Vagina (tissue), 2 donors: ENCODE measurements at regions not wholly inside any gene's neighbourhood (a gene's known extent, or its start where the extent isn't known, plus 50 kb on each side); places are given as distances from the start of the nearest gene placed in this dataset.

Source experiments
- DNase-seq, 2 donors: peaks; one replicate each; pipeline ENCODE4 v3.0.0-alpha.2; 2017; ENCODE audit errors: extremely low spot score in 2 of 2
- H3K27ac ChIP-seq: fragments of 200-600 bp; sonication (generic); one replicate; pipeline ENCODE4 v1.5.1; 2019
- H3K27me3 ChIP-seq: fragments of 200-600 bp; sonication (generic); one replicate; pipeline ENCODE4 v1.5.1; 2019
- H3K36me3 ChIP-seq, 2 donors: fragments of 200-600 bp; sonication (generic); one replicate each; pipeline ENCODE4 v1.5.1; 2017 to 2019
- H3K4me1 ChIP-seq: fragments of 200-600 bp; sonication (generic); one replicate; pipeline ENCODE4 v1.5.1; 2019
- H3K4me3 ChIP-seq, 2 donors: fragments of 200-600 bp; sonication (generic); 1 replicate in 1 of 2; 2 replicates in 1 of 2; pipeline ENCODE4 v1.5.1; 2016 to 2019
- H3K9me3 ChIP-seq: fragments of 200-600 bp; sonication (generic); one replicate; pipeline ENCODE4 v1.5.1; 2019
- POLR2A ChIP-seq, 2 donors: fragments of 450-650 bp; IDR thresholded peaks; one replicate each; pipeline ENCODE4 v1.6.1; 2017; ENCODE audit warnings: antibody characterized with exemption in 2 of 2, mild to moderate bottlenecking in 2 of 2, moderate library complexity in 2 of 2
- POLR2AphosphoS5 ChIP-seq, 2 donors: sonication (generic); formaldehyde crosslinking; IDR thresholded peaks; one replicate each; pipeline ENCODE4 v1.9.0; 2017; ENCODE audit warnings: antibody characterized with exemption in 2 of 2, mild to moderate bottlenecking in 2 of 2, low read depth in 1 of 2; ENCODE audit not compliant: insufficient read depth in 1 of 2
- intact Hi-C: fragments of 100-400 bp; cut with DNase I; formaldehyde crosslinking; loops from one replicate; pipeline ENCODE4 v1.15.1; 2023
- TF ChIP-seq, protein P1 (sequence below), 3 experiments: fragments of 450-650 bp in 2 of 3; fragments of 200-600 bp in 1 of 3; sonication (generic) in 1 of 3; IDR thresholded peaks; one replicate each; pipeline ENCODE4 v1.5.1; 2017 to 2019; ENCODE audit warnings: antibody characterized with exemption in 3 of 3, mild to moderate bottlenecking in 2 of 3, moderate library complexity in 2 of 3

DNA sequence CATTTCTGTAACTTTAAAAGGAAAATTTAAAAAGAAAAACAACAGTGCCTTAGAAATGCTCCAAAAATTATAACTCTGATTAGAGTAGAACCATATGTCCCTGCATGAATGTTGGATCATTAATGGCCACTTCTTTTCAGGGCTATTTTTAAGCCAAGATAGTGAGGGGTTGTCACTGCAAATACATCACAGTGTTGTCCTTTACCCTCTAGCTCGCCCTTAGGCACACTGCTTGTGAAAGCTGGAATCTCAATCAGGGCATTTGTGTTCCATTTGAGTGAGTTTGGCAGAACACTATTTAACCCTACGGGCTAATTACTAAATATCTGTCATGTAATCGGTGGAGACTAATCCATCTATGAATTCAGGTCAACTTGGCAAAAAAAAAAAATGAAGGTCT lies 212.2 kb downstream of the NHLRC3 start:
- H3K27ac ChIP-seq = no peak overlapping the region
- intact Hi-C loops = no loop called here
- no peak for DNase-seq
- no peaks in the 10 kb centered on the region for H3K36me3 ChIP-seq
- H3K9me3 ChIP-seq = no peaks in the 10 kb centered on the region
- TF ChIP-seq POLR2AphosphoS5 (IDR thresholded peaks at IDR 0.05; ENCODE audit: insufficient read depth in 1 of 2, low read depth in 1 of 2) (no peak), POLR2A (IDR thresholded peaks at IDR 0.05) (no peak)
- TF ChIP-seq, protein P1, sequence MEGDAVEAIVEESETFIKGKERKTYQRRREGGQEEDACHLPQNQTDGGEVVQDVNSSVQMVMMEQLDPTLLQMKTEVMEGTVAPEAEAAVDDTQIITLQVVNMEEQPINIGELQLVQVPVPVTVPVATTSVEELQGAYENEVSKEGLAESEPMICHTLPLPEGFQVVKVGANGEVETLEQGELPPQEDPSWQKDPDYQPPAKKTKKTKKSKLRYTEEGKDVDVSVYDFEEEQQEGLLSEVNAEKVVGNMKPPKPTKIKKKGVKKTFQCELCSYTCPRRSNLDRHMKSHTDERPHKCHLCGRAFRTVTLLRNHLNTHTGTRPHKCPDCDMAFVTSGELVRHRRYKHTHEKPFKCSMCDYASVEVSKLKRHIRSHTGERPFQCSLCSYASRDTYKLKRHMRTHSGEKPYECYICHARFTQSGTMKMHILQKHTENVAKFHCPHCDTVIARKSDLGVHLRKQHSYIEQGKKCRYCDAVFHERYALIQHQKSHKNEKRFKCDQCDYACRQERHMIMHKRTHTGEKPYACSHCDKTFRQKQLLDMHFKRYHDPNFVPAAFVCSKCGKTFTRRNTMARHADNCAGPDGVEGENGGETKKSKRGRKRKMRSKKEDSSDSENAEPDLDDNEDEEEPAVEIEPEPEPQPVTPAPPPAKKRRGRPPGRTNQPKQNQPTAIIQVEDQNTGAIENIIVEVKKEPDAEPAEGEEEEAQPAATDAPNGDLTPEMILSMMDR (IDR thresholded peaks at IDR 0.05) = no peak
- no peaks in the 10 kb centered on the region for H3K27me3 ChIP-seq
- no peak overlapping the region for H3K4me3 ChIP-seq
- no peaks in the 10 kb centered on the region for H3K4me1 ChIP-seq

DNA sequence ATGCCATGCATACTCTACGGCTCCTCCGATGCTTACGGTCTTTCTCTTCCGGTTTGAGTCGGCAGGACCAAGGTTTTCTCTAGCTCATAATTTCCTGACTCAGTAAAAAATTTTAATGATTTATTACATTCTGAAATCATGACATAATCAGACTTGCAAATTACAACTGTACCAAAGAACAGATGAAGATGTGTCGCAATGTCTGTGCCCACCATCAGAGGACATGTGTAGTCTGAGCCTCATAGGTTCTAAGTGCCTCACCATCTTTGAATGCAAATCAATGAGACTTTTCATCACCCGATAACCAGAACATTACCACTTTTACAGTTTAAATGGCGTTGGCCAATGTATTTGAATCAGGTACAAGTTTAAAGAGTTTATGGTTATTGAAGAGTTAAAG lies 213.1 kb downstream of the NHLRC3 start:
- Histone ChIP-seq H3K27me3 (no peaks in the 10 kb centered on the region), H3K4me3 (no peak overlapping the region), H3K27ac (no peak overlapping the region), H3K36me3 (no peaks in the 10 kb centered on the region), H3K9me3 (no peaks in the 10 kb centered on the region), H3K4me1 (no peaks in the 10 kb centered on the region)
- TF ChIP-seq, protein P1 (IDR thresholded peaks at IDR 0.05) = no peak
- TF ChIP-seq POLR2A (IDR thresholded peaks at IDR 0.05) = no peak
- no peak for TF ChIP-seq POLR2AphosphoS5 (IDR thresholded peaks at IDR 0.05; ENCODE audit: insufficient read depth in 1 of 2, low read depth in 1 of 2)
- DNase-seq = no peak
- intact Hi-C loops = no loop called here

DNA sequence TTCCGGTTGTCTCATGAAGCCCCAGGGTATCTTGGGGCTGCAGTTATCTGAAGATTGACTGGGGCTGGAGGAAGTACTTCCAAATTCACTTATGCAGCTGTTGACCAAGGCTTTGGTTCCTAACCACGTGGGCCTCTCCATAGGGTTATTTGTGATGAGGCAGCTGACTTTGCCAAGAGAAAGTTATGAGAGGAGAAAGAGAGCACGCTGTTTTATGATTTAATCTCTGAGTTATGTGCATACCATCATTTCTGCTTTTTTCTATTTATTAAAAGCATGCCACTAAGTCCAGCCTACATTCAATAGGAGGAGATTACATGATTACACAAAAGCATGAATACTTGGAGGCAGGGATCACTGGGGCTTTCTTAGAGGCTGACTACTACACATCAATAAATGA lies 215.5 kb downstream of the NHLRC3 start:
- H3K27me3 ChIP-seq = no peaks in the 10 kb centered on the region
- TF ChIP-seq POLR2AphosphoS5 (IDR thresholded peaks at IDR 0.05; ENCODE audit: insufficient read depth in 1 of 2, low read depth in 1 of 2) (no peak), POLR2A (IDR thresholded peaks at IDR 0.05) (no peak)
- TF ChIP-seq, protein P1 (IDR thresholded peaks at IDR 0.05) = no peak
- no peaks in the 10 kb centered on the region for H3K4me1 ChIP-seq
- no peak overlapping the region for H3K27ac ChIP-seq
- intact Hi-C loops = no loop called here
- DNase-seq = no peak
- no peaks in the 10 kb centered on the region for H3K36me3 ChIP-seq
- no peak overlapping the region for H3K4me3 ChIP-seq
- no peaks in the 10 kb centered on the region for H3K9me3 ChIP-seq

DNA sequence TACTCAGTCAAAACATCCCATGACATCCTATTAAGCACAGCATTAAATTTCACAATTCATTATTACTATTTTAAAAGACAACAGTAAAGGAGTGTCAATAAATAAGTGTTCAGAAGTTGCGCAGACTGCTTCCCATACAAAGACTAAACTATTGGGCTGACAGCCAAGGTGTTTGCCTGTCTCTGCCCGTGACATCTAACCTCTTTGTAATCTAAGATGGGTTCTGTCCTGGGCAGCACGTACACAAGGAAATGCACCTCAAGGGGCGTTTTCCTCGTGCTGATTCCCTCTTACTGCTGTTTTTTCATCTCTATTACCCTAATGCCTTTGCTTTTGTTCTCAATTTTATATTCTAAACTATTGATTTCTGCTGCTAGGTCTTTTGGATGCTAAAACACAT lies 216.3 kb downstream of the NHLRC3 start:
- intact Hi-C loops = no loop called here
- no peaks in the 10 kb centered on the region for H3K36me3 ChIP-seq
- no peak for DNase-seq

DNA sequence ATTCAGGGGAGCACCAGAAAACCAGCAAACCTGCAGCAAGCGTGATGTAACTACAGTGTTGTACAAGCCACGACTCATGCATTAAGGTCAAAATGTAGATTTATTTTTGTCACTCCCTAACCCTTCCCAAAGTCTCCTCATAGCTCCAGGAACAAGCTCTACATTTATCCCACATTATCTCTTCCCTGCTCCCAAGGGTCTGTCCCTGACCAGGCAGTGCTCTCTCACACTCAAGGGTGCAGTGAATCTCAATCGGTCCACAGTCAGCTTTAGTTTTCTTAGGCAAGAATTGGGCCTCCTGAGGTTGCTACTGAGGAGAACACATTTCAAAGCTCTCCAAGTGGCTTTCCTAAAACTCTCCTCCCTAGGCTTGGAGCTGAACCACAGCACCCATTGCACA lies 219.4 kb downstream of the NHLRC3 start:
- Histone ChIP-seq H3K27ac (no peak overlapping the region), H3K36me3 (no peaks in the 10 kb centered on the region), H3K9me3 (no peaks in the 10 kb centered on the region), H3K4me1 (no peaks in the 10 kb centered on the region), H3K4me3 (no peak overlapping the region), H3K27me3 (no peaks in the 10 kb centered on the region)
- no peak for TF ChIP-seq POLR2AphosphoS5 (IDR thresholded peaks at IDR 0.05; ENCODE audit: insufficient read depth in 1 of 2, low read depth in 1 of 2)
- intact Hi-C loops = no loop called here
- no peak for DNase-seq

More for the DNA sequence above, 216.3 kb downstream of the NHLRC3 start:
- TF ChIP-seq POLR2AphosphoS5 (IDR thresholded peaks at IDR 0.05; ENCODE audit: insufficient read depth in 1 of 2, low read depth in 1 of 2) (no peak), POLR2A (IDR thresholded peaks at IDR 0.05) (no peak)
- TF ChIP-seq, protein P1 (IDR thresholded peaks at IDR 0.05) = no peak
- H3K4me3 ChIP-seq = no peak overlapping the region
- no peaks in the 10 kb centered on the region for H3K4me1 ChIP-seq
- no peaks in the 10 kb centered on the region for H3K9me3 ChIP-seq
- H3K27me3 ChIP-seq = no peaks in the 10 kb centered on the region
- no peak overlapping the region for H3K27ac ChIP-seq
